GM23248 (cell line): ENCODE measurements at regions not wholly inside any gene's neighbourhood (a gene's known extent, or its start where the extent isn't known, plus 50 kb on each side); places are given as distances from the start of the nearest gene placed in this dataset.

Experiments used
- DNase-seq: peaks from one replicate; pipeline ENCODE4 v3.0.0-alpha.2; 2015
- H2AFZ ChIP-seq: fragments of 200-600 bp; sonication (generic); 2 replicates; pipeline ENCODE4 v1.6.1; 2016; ENCODE audit warnings: antibody characterized with exemption
- H3F3A ChIP-seq: fragments of 200-600 bp; sonication (generic); 2 replicates; pipeline ENCODE4 v1.6.1; 2016; ENCODE audit warnings: mild to moderate bottlenecking, antibody characterized with exemption, mixed run types; ENCODE audit not compliant: insufficient read depth
- H3K27ac ChIP-seq: fragments of 200-600 bp; sonication (generic); 2 replicates; pipeline ENCODE4 v1.5.1; 2016; ENCODE audit warnings: mild to moderate bottlenecking
- H3K27me3 ChIP-seq: fragments of 200-600 bp; sonication (generic); replicated peaks from 2 replicates; pipeline ENCODE4 v1.6.1; 2016; ENCODE audit warnings: mild to moderate bottlenecking; ENCODE audit not compliant: insufficient read depth
- H3K36me3 ChIP-seq: fragments of 200-600 bp; sonication (generic); 2 replicates; pipeline ENCODE4 v1.6.1; 2016; ENCODE audit warnings: low read depth, mild to moderate bottlenecking
- H3K4me1 ChIP-seq: fragments of 200-600 bp; sonication (generic); 2 replicates; pipeline ENCODE4 v1.6.1; 2016; ENCODE audit warnings: mild to moderate bottlenecking; ENCODE audit not compliant: insufficient read depth
- H3K4me2 ChIP-seq: fragments of 200-600 bp; sonication (generic); one replicate; pipeline ENCODE4 v1.6.1; 2016; ENCODE audit warnings: mild to moderate bottlenecking; ENCODE audit not compliant: unreplicated experiment
- H3K4me3 ChIP-seq: fragments of 200-600 bp; sonication (generic); 2 replicates; pipeline ENCODE4 v1.5.1; 2016; ENCODE audit warnings: mild to moderate bottlenecking
- H3K79me2 ChIP-seq: fragments of 200-600 bp; sonication (generic); 2 replicates; pipeline ENCODE4 v1.6.1; 2016; ENCODE audit warnings: mild to moderate bottlenecking; ENCODE audit not compliant: insufficient read depth
- H3K9ac ChIP-seq: fragments of 200-600 bp; sonication (generic); 2 replicates; pipeline ENCODE4 v1.6.1; 2016; ENCODE audit warnings: mild to moderate bottlenecking
- H3K9me2 ChIP-seq: fragments of 200-600 bp; sonication (generic); 2 replicates; pipeline ENCODE4 v1.6.1; 2016; ENCODE audit warnings: mixed run types, mild to moderate bottlenecking, moderate library complexity; ENCODE audit not compliant: insufficient read depth
- H3K9me3 ChIP-seq: fragments of 200-600 bp; sonication (generic); one replicate; pipeline ENCODE4 v1.6.1; 2017; ENCODE audit warnings: low read depth
- H4K20me1 ChIP-seq: fragments of 200-600 bp; sonication (generic); 2 replicates; pipeline ENCODE4 v1.6.0; 2016; ENCODE audit not compliant: insufficient read depth
- EZH2 ChIP-seq: fragments of 200-600 bp; sonication (generic); IDR thresholded peaks from 2 replicates; pipeline ENCODE4 v1.6.1; 2018; ENCODE audit warnings: antibody characterized with exemption, mild to moderate bottlenecking; ENCODE audit not compliant: insufficient read depth, poor library complexity, severe bottlenecking
- EZH2phosphoT487 ChIP-seq: fragments of 200-600 bp; sonication (generic); IDR thresholded peaks from 2 replicates; pipeline ENCODE4 v1.6.1; 2018; ENCODE audit warnings: antibody characterized with exemption, moderate library complexity, mild to moderate bottlenecking, low read depth; ENCODE audit not compliant: insufficient read depth
- WGBS, 2 experiments: methylation state at CpG; one replicate each; pipeline ENCODE4 v1.1.6; 2015 to 2017; ENCODE audit warnings: low lambda C conversion rate in 2 of 2, low coverage in 1 of 2; ENCODE audit errors: missing lambda C conversion rate in 2 of 2; 5-methylcytosine and 5-hydroxymethylcytosine counted together
- in situ Hi-C: fragments of 300-500 bp; cut with MboI; formaldehyde crosslinking; loops from 2 replicates; pipeline ENCODE4 v1.15.0; 2020

GRCh38 chr1:4353090-4353856 is 301.1 kb upstream of the AJAP1 start:
- no peak overlapping the region for H3K4me2 ChIP-seq
- no peaks in the 10 kb centered on the region for H3K9me2 ChIP-seq
- H3K9me3 ChIP-seq = no peaks in the 10 kb centered on the region
- no peaks in the 10 kb centered on the region for H3K4me1 ChIP-seq
- H3K27me3 ChIP-seq = no peaks in the 10 kb centered on the region
- no peaks in the 10 kb centered on the region for H3K79me2 ChIP-seq
- in situ Hi-C loops = no loop called here
- H2AFZ ChIP-seq = no peak overlapping the region
- H4K20me1 ChIP-seq = no peaks in the 10 kb centered on the region
- no peaks in the 10 kb centered on the region for H3F3A ChIP-seq
- no peak for DNase-seq
- 30 to 31% methylated on average over 13 of the region's 13 CpGs for WGBS, 2 experiments
- no peaks in the 10 kb centered on the region for H3K36me3 ChIP-seq
- TF ChIP-seq EZH2 (no peak), EZH2phosphoT487 (no peak)
- no peak overlapping the region for H3K9ac ChIP-seq
- no peak overlapping the region for H3K27ac ChIP-seq
- H3K4me3 ChIP-seq = no peak overlapping the region

DNA sequence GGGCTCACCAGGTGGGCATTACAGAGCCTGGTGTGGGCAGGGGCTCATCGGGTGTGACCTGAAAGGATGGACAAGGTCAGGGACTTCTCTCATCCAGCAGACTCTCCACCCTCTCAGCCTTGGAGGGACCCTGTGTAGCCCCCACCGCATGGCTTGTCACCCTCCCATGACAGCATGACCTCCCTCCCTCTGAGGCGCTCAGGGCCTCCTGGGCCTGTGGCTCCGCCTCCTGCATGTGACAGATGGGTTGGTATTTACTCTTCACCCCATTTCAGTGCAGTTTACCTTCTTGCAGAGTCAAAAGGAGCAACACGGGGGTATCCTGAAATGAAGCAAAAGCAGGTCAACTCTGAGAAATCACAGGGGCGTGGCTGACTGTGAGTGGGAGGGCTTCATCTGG is 298.6 kb upstream of the AJAP1 start:
- no peaks in the 10 kb centered on the region for H3K9me3 ChIP-seq
- WGBS, 2 experiments = 30 to 34% methylated on average over 6 of the region's 6 CpGs

GRCh38 chr1:4362314-4363044 is 291.9 kb upstream of the AJAP1 start:
- H4K20me1 ChIP-seq = no peaks in the 10 kb centered on the region
- H3K27ac ChIP-seq = no peak overlapping the region
- WGBS, 2 experiments = 40 to 43% methylated on average over 22 of the region's 22 CpGs
- DNase-seq = no peak
- no peaks in the 10 kb centered on the region for H3K27me3 ChIP-seq
- no peak overlapping the region for H3K9ac ChIP-seq
- H2AFZ ChIP-seq = no peak overlapping the region
- no peaks in the 10 kb centered on the region for H3K4me1 ChIP-seq
- no peaks in the 10 kb centered on the region for H3K9me3 ChIP-seq
- in situ Hi-C loops = no loop called here
- H3K4me2 ChIP-seq = no peak overlapping the region
- no peak for TF ChIP-seq EZH2
- no peaks in the 10 kb centered on the region for H3K9me2 ChIP-seq
- no peak overlapping the region for H3K4me3 ChIP-seq
- no peaks in the 10 kb centered on the region for H3K36me3 ChIP-seq
- no peaks in the 10 kb centered on the region for H3K79me2 ChIP-seq
- no peaks in the 10 kb centered on the region for H3F3A ChIP-seq

More for the DNA sequence above, 298.6 kb upstream of the AJAP1 start:
- H3K36me3 ChIP-seq = no peaks in the 10 kb centered on the region
- no peaks in the 10 kb centered on the region for H3K4me1 ChIP-seq
- H3K4me3 ChIP-seq = no peak overlapping the region
- no peak overlapping the region for H3K9ac ChIP-seq
- H3K9me2 ChIP-seq = no peaks in the 10 kb centered on the region
- H3K27me3 ChIP-seq = no peaks in the 10 kb centered on the region
- TF ChIP-seq EZH2 (no peak), EZH2phosphoT487 (no peak)
- no peaks in the 10 kb centered on the region for H3F3A ChIP-seq
- no peaks in the 10 kb centered on the region for H3K79me2 ChIP-seq
- in situ Hi-C loops = no loop called here
- no peak for DNase-seq
- no peak overlapping the region for H3K27ac ChIP-seq
- no peaks in the 10 kb centered on the region for H4K20me1 ChIP-seq
- H2AFZ ChIP-seq = no peak overlapping the region
- no peak overlapping the region for H3K4me2 ChIP-seq

DNA sequence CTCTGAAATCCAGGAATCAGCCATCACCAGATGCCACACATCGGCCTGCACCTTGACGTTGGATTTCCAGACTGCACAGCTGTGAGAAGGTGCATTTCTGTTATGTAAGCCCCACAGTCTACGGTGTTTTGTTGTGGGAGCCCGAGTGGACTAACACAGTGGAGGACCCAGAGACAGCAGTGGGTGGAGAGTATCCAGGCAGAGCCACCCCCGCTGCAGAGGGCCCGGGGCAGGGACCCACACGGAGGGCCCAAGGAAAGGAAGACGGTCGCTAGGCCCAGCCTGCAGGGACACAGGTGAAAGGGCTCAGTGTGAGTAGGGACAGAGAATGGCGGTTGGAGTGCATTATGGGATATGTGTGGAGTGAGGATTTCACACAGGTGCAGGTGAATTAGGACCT is 288.3 kb upstream of the AJAP1 start:
- Histone ChIP-seq H3K9ac (no peak overlapping the region), H3K9me2 (no peaks in the 10 kb centered on the region), H3K4me3 (no peak overlapping the region), H3K79me2 (no peaks in the 10 kb centered on the region), H3K27ac (no peak overlapping the region), H2AFZ (no peak overlapping the region), H3K27me3 (no peaks in the 10 kb centered on the region), H3K4me1 (no peaks in the 10 kb centered on the region), H3K4me2 (no peak overlapping the region), H4K20me1 (no peaks in the 10 kb centered on the region), H3F3A (no peaks in the 10 kb centered on the region), H3K9me3 (no peaks in the 10 kb centered on the region), H3K36me3 (no peaks in the 10 kb centered on the region)
- no peak for TF ChIP-seq EZH2phosphoT487
- TF ChIP-seq EZH2 = no peak
- in situ Hi-C loops = no loop called here
- no peak for DNase-seq
- 49 to 51% methylated on average over 10 of the region's 10 CpGs for WGBS, 2 experiments
